Adrenal gland (tissue), 5 donors: ENCODE measurements at regions not wholly inside any gene's neighbourhood (a gene's known extent, or its start where the extent isn't known, plus 50 kb on each side); places are given as distances from the start of the nearest gene placed in this dataset.

Source experiments
- CTCF ChIP-seq, 6 experiments: fragments of 450-650 bp in 4 of 6; fragments of 200-600 bp in 2 of 6; sonication (generic) in 1 of 6; IDR thresholded peaks; 1 replicate in 5 of 6; 2 replicates in 1 of 6; pipeline versions ENCODE4 v1.5.1 to v1.8.0; 2016 to 2021; ENCODE audit warnings: antibody characterized with exemption in 6 of 6, mild to moderate bottlenecking in 2 of 6, moderate library complexity in 1 of 6
- POLR2A ChIP-seq, 2 donors: fragments of 450-650 bp; IDR thresholded peaks; one replicate each; pipeline ENCODE4 v1.6.1; 2017; ENCODE audit warnings: antibody characterized with exemption in 2 of 2, mild to moderate bottlenecking in 2 of 2, moderate library complexity in 1 of 2
- donor health status: DM: no; HTN: no; CAD: no.

GRCh38 chr5:4345850-4346249 lies 750.2 kb downstream of the IRX1 start:
- TF ChIP-seq CTCF (IDR thresholded peaks at IDR 0.05) (no peak), POLR2A (IDR thresholded peaks at IDR 0.05) (no peak)
